GM12865 (cell line): ENCODE measurements at regions not wholly inside any gene's neighbourhood (a gene's known extent, or its start where the extent isn't known, plus 50 kb on each side); places are given as distances from the start of the nearest gene placed in this dataset.

ENCODE experiments used
- DNase-seq: peaks from one replicate; pipeline ENCODE4 v3.0.0; 2010; ENCODE audit warnings: low read depth
- H3K4me3 ChIP-seq: 2 replicates; pipeline ENCODE4 v1.5.1; 2011; ENCODE audit warnings: mild to moderate bottlenecking, low read depth, low read length, control low read depth
- CTCF ChIP-seq: IDR thresholded peaks from 2 replicates; pipeline ENCODE4 v1.5.1; 2011; ENCODE audit warnings: low read length, control low read depth, low read depth, inconsistent platforms; ENCODE audit not compliant: insufficient read depth; ENCODE audit errors: missing control alignments

DNA sequence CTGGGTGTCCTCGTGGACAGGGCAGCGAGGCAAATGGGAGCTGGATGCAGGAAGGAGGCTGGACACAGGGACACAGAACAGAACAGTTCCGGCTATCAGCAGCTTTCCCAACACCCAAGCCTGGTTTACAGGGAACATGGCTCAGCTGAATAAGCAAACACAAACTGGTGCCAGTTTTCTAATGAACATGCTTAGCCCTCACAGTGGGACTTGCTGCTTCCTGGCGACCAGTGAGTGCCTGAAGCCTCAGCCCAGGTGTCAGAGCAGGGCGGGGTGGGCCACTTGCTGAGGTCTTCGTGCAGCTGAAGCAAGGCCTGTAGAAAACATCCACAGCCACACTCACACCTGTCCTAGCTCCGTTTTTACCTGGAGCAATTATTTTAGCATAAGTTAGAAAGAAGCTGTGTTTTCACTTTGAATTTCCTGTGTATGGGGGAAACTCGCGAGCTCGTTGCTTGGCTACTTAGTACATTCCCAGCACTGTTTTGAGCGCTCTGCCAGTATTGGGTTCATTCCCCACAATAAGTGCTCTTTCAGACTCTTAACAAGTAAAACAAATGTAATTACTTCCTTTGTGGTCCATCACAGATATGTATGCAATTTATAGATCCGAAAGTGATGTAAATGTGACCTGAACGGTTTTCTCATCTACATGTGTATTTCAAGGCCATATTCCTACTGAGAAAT, 261.2 kb upstream of the SHH start:
- H3K4me3 ChIP-seq: no peak overlapping the region
- TF ChIP-seq CTCF: no peak
- no peak for DNase-seq

- no peak for TF ChIP-seq CTCF
- no peak for DNase-seq
Measured at GRCh38 chr7:156071612-156072011, 259.3 kb upstream of the SHH start.

DNA sequence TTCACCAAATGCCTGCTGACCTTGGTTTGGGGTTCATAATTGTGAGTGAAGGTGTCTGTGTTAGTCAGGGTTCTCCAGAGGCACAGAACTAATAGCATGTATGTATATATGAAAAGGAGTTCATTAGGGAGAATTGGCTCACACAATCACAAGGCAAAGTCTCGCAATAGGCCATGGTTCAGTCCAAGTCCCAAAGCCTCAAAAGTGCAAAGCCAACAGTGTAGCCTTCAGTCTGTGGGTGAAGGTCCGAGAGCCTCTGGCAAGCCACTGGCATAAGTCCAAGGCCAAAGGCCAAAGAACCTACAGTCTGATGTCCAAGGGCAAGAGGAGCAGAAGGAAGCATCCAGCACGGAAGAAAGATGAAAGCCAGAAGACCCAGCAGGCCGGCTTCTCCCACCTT, 257.6 kb upstream of the SHH start:
- DNase-seq: no peak
- H3K4me3 ChIP-seq: no peak overlapping the region
- no peak for TF ChIP-seq CTCF

More at GRCh38 chr7:156071612-156072011, 259.3 kb upstream of the SHH start:
- no peak overlapping the region for H3K4me3 ChIP-seq

DNA sequence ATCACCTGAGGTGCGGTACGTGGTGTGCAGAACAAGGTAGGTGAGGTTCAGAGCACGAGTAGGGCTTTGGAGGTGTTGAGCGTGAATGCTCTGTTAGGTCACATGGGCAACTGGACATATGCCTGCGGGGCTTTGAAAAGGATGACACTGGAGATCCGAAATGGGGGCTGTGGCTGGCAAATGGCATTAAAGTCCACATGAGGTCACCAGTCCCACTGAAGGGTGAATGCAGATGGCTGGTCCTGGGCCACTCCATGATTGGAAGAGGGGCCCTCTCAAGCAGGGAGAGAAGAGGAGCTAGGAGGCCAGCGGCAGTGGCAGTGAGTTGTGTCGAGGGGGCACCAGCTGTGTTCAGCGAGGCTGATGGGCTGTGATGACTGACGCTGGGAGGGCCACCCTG, 254.9 kb upstream of the SHH start:
- H3K4me3 ChIP-seq: no peak overlapping the region
- no peak for DNase-seq
- TF ChIP-seq CTCF: no peak

DNA sequence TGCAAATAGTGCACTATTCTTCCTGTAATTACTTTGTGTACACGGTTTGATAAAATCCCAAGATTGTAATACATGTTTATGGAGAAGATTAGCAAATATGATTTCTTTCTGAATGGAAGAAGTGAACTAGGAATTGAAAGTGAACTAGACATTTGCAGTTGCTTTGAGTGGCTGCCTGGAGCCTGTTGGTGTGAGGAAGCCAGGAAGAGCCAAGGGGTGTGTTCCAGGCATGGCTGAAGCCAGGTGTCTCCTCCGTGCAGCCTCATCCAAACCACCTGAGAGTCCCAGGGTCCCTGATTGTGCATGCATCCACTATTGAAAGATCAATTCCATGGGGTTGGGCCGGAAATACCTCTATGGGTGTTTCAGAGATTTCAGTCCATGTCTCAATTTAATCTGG, 253.1 kb upstream of the SHH start:
- no peak for DNase-seq
- H3K4me3 ChIP-seq: no peak overlapping the region
- no peak for TF ChIP-seq CTCF

- no peak for DNase-seq
- no peak for TF ChIP-seq CTCF
- no peak overlapping the region for H3K4me3 ChIP-seq
Measured at GRCh38 chr7:156064971-156065386, 252.7 kb upstream of the SHH start.

- DNase-seq: no peak
- H3K4me3 ChIP-seq: no peak overlapping the region
- no peak for TF ChIP-seq CTCF
Measured at GRCh38 chr7:156063241-156063810, 251.1 kb upstream of the SHH start.
